ENCODE measurements at regions not wholly inside any gene's neighbourhood (a gene's known extent, or its start where the extent isn't known, plus 50 kb on each side); places are given as distances from the start of the nearest gene placed in this dataset.

GRCh38 chr5:40414922-40415321, 264.8 kb upstream of the PTGER4 start:
- Histone ChIP-seq H3K27me3 (no peaks in the 10 kb centered on the region), H3K4me3 (no peak overlapping the region), H3K36me3 (no peaks in the 10 kb centered on the region), H3K4me1 (peaks cover 0 to 7% (median 0%) of the 10 kb centered on the region in 4 donors), H3K27ac (no peak overlapping the region), H3K9me3 (peaks cover 0 to 3% (median 0%) of the 10 kb centered on the region in 4 donors)
- WGBS, 2 donors, result 71 to 88% methylated on average over 4 of the region's 4 CpGs
- no peak for DNase-seq
- TF ChIP-seq EP300 (IDR thresholded peaks at IDR 0.05) (no peak), CTCF (IDR thresholded peaks at IDR 0.05) (no peak), POLR2A (IDR thresholded peaks at IDR 0.05) (no peak), POLR2AphosphoS5 (IDR thresholded peaks at IDR 0.05) (no peak)
- intact Hi-C loops (cut with DNase I), result no loop called here

GRCh38 chr5:40413743-40414142, 266.0 kb upstream of the PTGER4 start:
- Histone ChIP-seq H3K36me3 (no peaks in the 10 kb centered on the region), H3K4me1 (peaks cover 0 to 7% (median 2%) of the 10 kb centered on the region in 4 donors), H3K9me3 (peaks cover 0 to 3% (median 0%) of the 10 kb centered on the region in 4 donors), H3K4me3 (no peak overlapping the region), H3K27ac (no peak overlapping the region), H3K27me3 (no peaks in the 10 kb centered on the region)
- 89 to 93% methylated on average over 4 of the region's 4 CpGs for WGBS, 2 donors
- TF ChIP-seq EP300 (IDR thresholded peaks at IDR 0.05) (no peak), CTCF (IDR thresholded peaks at IDR 0.05) (no peak), POLR2AphosphoS5 (IDR thresholded peaks at IDR 0.05) (no peak), POLR2A (IDR thresholded peaks at IDR 0.05) (no peak)
- intact Hi-C loops (cut with DNase I), result no loop called here
- no peak for DNase-seq

GRCh38 chr5:40412771-40413170, 266.9 kb upstream of the PTGER4 start:
- no peak for DNase-seq
- Histone ChIP-seq H3K4me1 (peaks cover 0 to 7% (median 2%) of the 10 kb centered on the region in 4 donors), H3K36me3 (no peaks in the 10 kb centered on the region), H3K4me3 (no peak overlapping the region), H3K27ac (no peak overlapping the region), H3K27me3 (no peaks in the 10 kb centered on the region), H3K9me3 (no peaks in the 10 kb centered on the region)
- WGBS, 2 donors, result 91 to 97% methylated on average over 1 of the region's 1 CpG
- intact Hi-C loops (cut with DNase I), result no loop called here
- no peak for TF ChIP-seq POLR2A (IDR thresholded peaks at IDR 0.05)
- TF ChIP-seq CTCF (IDR thresholded peaks at IDR 0.05), result no peak
- TF ChIP-seq POLR2AphosphoS5 (IDR thresholded peaks at IDR 0.05), result no peak
- TF ChIP-seq EP300 (IDR thresholded peaks at IDR 0.05), result no peak

DNA sequence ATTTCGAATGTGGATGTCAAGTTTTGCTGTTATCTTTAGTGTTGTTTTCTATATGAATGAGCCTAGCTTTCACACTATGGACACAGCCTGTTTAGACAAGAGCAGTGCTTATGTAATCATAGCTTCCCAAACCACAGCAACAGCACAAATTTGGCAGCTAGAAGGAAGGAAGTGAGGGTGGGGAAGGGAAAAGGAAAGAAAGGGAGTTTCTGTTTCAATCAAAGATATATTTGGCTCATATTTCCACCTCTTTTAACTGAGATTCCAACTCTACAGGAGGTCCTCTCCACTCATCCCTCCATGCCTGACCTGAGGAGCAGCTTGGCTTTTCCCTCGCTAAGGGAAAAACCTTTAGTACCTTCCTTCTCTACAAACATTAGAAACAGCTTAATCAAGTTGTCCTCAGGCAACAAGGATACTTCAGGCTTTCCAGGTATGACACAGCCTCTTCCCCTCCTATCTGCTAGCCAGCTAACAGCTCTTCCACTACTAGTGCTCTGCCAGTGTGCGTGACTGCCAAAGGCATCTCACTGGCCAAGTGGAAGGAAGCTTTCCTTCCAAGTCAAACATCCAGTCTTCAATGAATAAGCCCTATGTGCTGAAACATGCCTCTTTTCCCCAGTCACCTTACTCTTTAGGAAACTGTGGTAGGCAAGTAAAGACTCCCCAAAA, 268.6 kb upstream of the PTGER4 start:
- no peaks in the 10 kb centered on the region for H3K27me3 ChIP-seq
- H3K4me3 ChIP-seq, result no peak overlapping the region
- H3K36me3 ChIP-seq, result no peaks in the 10 kb centered on the region
- no peak for DNase-seq
- H3K4me1 ChIP-seq, result peaks cover 0 to 18% (median 6%) of the 10 kb centered on the region in 4 donors
- intact Hi-C loops (cut with DNase I), result no loop called here
- WGBS, 2 donors, result 75 to 84% methylated on average over 3 of the region's 3 CpGs
- TF ChIP-seq POLR2A (IDR thresholded peaks at IDR 0.05), result no peak
- TF ChIP-seq EP300 (IDR thresholded peaks at IDR 0.05), result no peak
- no peak for TF ChIP-seq CTCF (IDR thresholded peaks at IDR 0.05)
- no peak for TF ChIP-seq POLR2AphosphoS5 (IDR thresholded peaks at IDR 0.05)
- no peaks in the 10 kb centered on the region for H3K9me3 ChIP-seq
- H3K27ac ChIP-seq, result peak overlapping the region in 3 of 4 donors; percentile 27 to 52 (median 31)
